Muscle of leg (tissue), 3 donors: ENCODE measurements at regions not wholly inside any gene's neighbourhood (a gene's known extent, or its start where the extent isn't known, plus 50 kb on each side); places are given as distances from the start of the nearest gene placed in this dataset.

Source experiments
- DNase-seq: peaks from one replicate; pipeline ENCODE4 v3.0.0; 2013
- H3K27ac ChIP-seq: one replicate; pipeline ENCODE4 v1.5.1; 2013; ENCODE audit warnings: mild to moderate bottlenecking, low read length, control low read depth
- H3K27me3 ChIP-seq: one replicate; pipeline ENCODE4 v1.6.1; 2013; ENCODE audit warnings: low read length; ENCODE audit not compliant: control insufficient read depth, insufficient read depth
- H3K36me3 ChIP-seq: one replicate; pipeline ENCODE4 v1.6.1; 2013; ENCODE audit warnings: low read length; ENCODE audit not compliant: control insufficient read depth, insufficient read depth
- H3K4me1 ChIP-seq: one replicate; pipeline ENCODE4 v1.6.1; 2013; ENCODE audit warnings: low read length; ENCODE audit not compliant: control insufficient read depth, insufficient read depth
- H3K4me3 ChIP-seq: one replicate; pipeline ENCODE4 v1.5.1; 2013; ENCODE audit warnings: low read length, control low read depth
- H3K9me3 ChIP-seq: replicated peaks from 2 replicates; pipeline ENCODE4 v1.6.1; 2013; ENCODE audit warnings: low read depth, low read length; ENCODE audit not compliant: control insufficient read depth
- WGBS: methylation state at CpG from one replicate; pipeline ENCODE4 v1.1.5; 2013; ENCODE audit warnings: missing lambda C conversion rate; ENCODE audit not compliant: insufficient coverage; 5-methylcytosine and 5-hydroxymethylcytosine counted together

GRCh38 chr2:34480366-34480765, 881.3 kb upstream of the FAM98A start:
- Histone ChIP-seq H3K27me3 (no peaks in the 10 kb centered on the region), H3K27ac (no peak overlapping the region), H3K4me3 (no peak overlapping the region), H3K9me3 (no peaks in the 10 kb centered on the region), H3K36me3 (no peaks in the 10 kb centered on the region), H3K4me1 (no peaks in the 10 kb centered on the region)
- no peak for DNase-seq
- WGBS, result no CpG with 5 or more reads among the region's 2 CpGs

DNA sequence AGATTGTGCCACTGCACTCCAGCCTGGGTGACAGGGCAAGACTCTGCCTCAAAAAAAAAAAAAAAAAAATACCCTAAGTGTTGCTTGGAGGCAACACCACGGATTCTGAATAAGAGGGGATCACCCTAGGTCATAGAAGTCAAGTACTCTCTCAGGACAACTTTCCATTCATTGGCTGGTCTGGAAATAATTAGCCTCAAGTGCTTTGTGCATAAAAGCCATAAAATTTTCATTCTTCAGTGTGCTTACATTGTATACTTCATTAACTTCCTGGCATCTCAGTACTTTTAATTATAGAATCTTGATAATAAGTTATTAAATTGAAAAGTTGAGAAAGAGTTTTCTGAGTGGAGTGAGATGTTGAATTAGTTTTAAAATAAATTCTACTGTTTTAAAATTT, 876.1 kb upstream of the FAM98A start:
- no CpG with 5 or more reads among the region's 1 CpG for WGBS
- H3K27ac ChIP-seq, result no peak overlapping the region
- no peaks in the 10 kb centered on the region for H3K36me3 ChIP-seq
- H3K4me3 ChIP-seq, result no peak overlapping the region
- H3K9me3 ChIP-seq, result no peaks in the 10 kb centered on the region
- H3K4me1 ChIP-seq, result no peaks in the 10 kb centered on the region
- no peaks in the 10 kb centered on the region for H3K27me3 ChIP-seq
- DNase-seq, result no peak

DNA sequence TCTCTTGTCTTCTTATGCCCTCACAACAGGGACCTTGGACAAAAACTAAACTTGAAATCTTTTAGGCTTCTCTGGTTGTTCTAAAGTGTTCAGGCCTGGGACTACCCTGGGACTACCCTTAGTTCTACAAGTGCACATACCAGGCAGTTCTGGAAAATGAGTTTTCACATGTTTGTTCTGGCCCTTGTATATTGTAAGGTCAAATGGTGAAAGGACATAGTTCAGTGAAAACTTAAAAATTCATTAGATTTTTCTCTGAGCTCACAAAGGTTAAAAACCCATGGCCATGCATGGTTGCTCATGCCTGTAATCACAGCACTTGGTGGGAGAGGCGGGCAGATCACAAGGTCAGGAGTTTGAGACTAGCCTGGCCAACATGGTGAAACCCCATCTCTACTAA, 875.5 kb upstream of the FAM98A start:
- Histone ChIP-seq H3K4me3 (no peak overlapping the region), H3K27ac (no peak overlapping the region), H3K27me3 (no peaks in the 10 kb centered on the region), H3K4me1 (no peaks in the 10 kb centered on the region), H3K36me3 (no peaks in the 10 kb centered on the region), H3K9me3 (no peaks in the 10 kb centered on the region)
- no peak for DNase-seq
- no CpG with 5 or more reads among the region's 1 CpG for WGBS

GRCh38 chr2:34447097-34447496, 848.0 kb upstream of the FAM98A start:
- DNase-seq, result no peak
- no peaks in the 10 kb centered on the region for H3K9me3 ChIP-seq
- H3K27me3 ChIP-seq, result no peaks in the 10 kb centered on the region
- no peak overlapping the region for H3K4me3 ChIP-seq
- H3K4me1 ChIP-seq, result no peaks in the 10 kb centered on the region
- no peaks in the 10 kb centered on the region for H3K36me3 ChIP-seq
- H3K27ac ChIP-seq, result no peak overlapping the region

DNA sequence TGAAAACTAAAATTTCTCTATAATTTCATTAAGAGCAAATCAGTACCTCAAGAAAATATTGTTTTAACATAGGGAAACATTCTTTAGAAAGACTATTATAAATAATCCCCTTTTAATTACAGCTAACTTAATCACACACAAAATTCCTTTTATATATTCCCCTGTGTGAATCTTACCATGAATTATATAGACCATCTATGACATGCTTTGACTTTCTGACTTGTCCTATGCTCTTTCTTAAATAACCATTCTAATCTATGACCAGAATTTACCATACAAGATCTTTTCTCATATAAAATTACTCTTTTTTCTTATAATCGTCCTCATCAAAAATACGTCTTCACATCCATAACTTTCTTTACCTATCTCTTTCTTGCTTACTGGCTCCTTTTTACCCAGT, 824.2 kb upstream of the FAM98A start:
- Histone ChIP-seq H3K4me1 (no peaks in the 10 kb centered on the region), H3K9me3 (peaks cover 5% of the 10 kb centered on the region), H3K27me3 (no peaks in the 10 kb centered on the region), H3K4me3 (no peak overlapping the region), H3K27ac (no peak overlapping the region), H3K36me3 (no peaks in the 10 kb centered on the region)
- no peak for DNase-seq
- WGBS, result no CpG with 5 or more reads among the region's 2 CpGs

GRCh38 chr2:34419856-34420255, 820.8 kb upstream of the FAM98A start:
- H3K27me3 ChIP-seq, result no peaks in the 10 kb centered on the region
- no peaks in the 10 kb centered on the region for H3K36me3 ChIP-seq
- no peak overlapping the region for H3K4me3 ChIP-seq
- no peaks in the 10 kb centered on the region for H3K4me1 ChIP-seq
- no peaks in the 10 kb centered on the region for H3K9me3 ChIP-seq
- no peak for DNase-seq
- no peak overlapping the region for H3K27ac ChIP-seq

GRCh38 chr2:34416856-34417255, 817.8 kb upstream of the FAM98A start:
- Histone ChIP-seq H3K27me3 (no peaks in the 10 kb centered on the region), H3K4me3 (no peak overlapping the region), H3K9me3 (no peaks in the 10 kb centered on the region), H3K27ac (no peak overlapping the region), H3K4me1 (no peaks in the 10 kb centered on the region), H3K36me3 (no peaks in the 10 kb centered on the region)
- WGBS, result no CpG with 5 or more reads among the region's 2 CpGs
- DNase-seq, result peak; percentile 4

- WGBS, result 78% methylated on average over 1 of the region's 4 CpGs
- no peak overlapping the region for H3K4me3 ChIP-seq
- no peaks in the 10 kb centered on the region for H3K4me1 ChIP-seq
- H3K36me3 ChIP-seq, result no peaks in the 10 kb centered on the region
- H3K27ac ChIP-seq, result no peak overlapping the region
- H3K9me3 ChIP-seq, result no peaks in the 10 kb centered on the region
- H3K27me3 ChIP-seq, result no peaks in the 10 kb centered on the region
- DNase-seq, result no peak
These were observed 815.8 kb upstream of the FAM98A start for GRCh38 chr2:34414856-34415255.

DNA sequence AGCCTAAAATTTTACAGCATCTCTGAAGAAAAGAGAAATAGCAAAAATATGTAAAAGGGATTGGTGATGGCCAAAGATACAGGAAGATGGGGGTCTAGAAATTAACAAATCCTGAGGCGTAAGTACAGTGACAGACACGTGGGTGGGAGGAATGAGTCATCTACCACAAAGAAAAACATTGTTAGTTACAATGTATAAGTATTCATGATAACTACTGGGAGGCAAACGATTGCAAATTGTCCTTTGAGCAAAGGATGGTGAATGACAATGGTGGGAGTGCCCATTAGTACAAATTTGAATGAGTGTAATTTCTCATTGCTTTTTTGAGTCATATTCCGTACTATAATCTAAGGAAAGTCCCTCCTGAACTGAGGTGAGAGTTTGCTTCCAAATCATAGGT, 809.0 kb upstream of the FAM98A start:
- WGBS, result no CpG with 5 or more reads among the region's 4 CpGs
- Histone ChIP-seq H3K9me3 (no peaks in the 10 kb centered on the region), H3K36me3 (no peaks in the 10 kb centered on the region), H3K4me1 (no peaks in the 10 kb centered on the region), H3K27ac (no peak overlapping the region), H3K27me3 (no peaks in the 10 kb centered on the region), H3K4me3 (no peak overlapping the region)
- no peak for DNase-seq

DNA sequence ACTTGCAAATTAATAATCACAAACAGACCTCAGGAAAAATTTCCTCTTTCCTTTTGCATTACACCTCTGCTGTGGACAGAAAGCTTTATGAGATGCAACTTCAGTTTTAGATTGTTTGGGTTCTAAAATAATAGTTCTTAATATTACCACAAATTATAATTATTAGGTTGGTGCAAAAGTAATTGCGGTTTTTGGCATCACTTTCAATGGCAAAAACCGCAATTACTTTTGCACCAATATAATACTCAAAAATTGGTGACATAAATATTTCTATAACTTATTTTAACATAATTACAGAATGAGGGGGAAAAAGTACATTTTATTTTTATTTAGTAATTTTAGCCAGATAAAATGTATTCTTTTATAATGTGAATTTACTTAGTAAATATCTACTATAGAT, 804.4 kb upstream of the FAM98A start:
- H3K9me3 ChIP-seq, result no peaks in the 10 kb centered on the region
- H3K4me1 ChIP-seq, result no peaks in the 10 kb centered on the region
- H3K27me3 ChIP-seq, result no peaks in the 10 kb centered on the region
- no peaks in the 10 kb centered on the region for H3K36me3 ChIP-seq
- DNase-seq, result no peak
- H3K4me3 ChIP-seq, result no peak overlapping the region
- WGBS, result no CpG with 5 or more reads among the region's 2 CpGs
- H3K27ac ChIP-seq, result no peak overlapping the region

GRCh38 chr2:34402376-34402775, 803.3 kb upstream of the FAM98A start:
- Histone ChIP-seq H3K36me3 (no peaks in the 10 kb centered on the region), H3K27ac (no peak overlapping the region), H3K4me3 (no peak overlapping the region), H3K27me3 (no peaks in the 10 kb centered on the region), H3K4me1 (no peaks in the 10 kb centered on the region), H3K9me3 (no peaks in the 10 kb centered on the region)
- WGBS, result 60% methylated on average over 1 of the region's 3 CpGs
- no peak for DNase-seq
